Thyroid gland (tissue), 4 donors: ENCODE measurements at regions not wholly inside any gene's neighbourhood (a gene's known extent, or its start where the extent isn't known, plus 50 kb on each side); places are given as distances from the start of the nearest gene placed in this dataset.

ENCODE experiments used
- DNase-seq, 2 donors: peaks; one replicate each; pipeline ENCODE4 v3.0.0-alpha.2; 2019
- H3K27ac ChIP-seq, 3 donors: fragments of 200-600 bp; sonication (generic); 1 replicate in 2 of 3; 2 replicates in 1 of 3; pipeline ENCODE4 v1.5.1; 2016 to 2019; ENCODE audit warnings: mild to moderate bottlenecking in 1 of 3, moderate library complexity in 1 of 3
- H3K27me3 ChIP-seq: fragments of 200-600 bp; sonication (generic); one replicate; pipeline ENCODE4 v1.5.1; 2019
- H3K36me3 ChIP-seq, 2 donors: fragments of 200-600 bp; sonication (generic); one replicate each; pipeline ENCODE4 v1.5.1; 2016 to 2019
- H3K4me1 ChIP-seq, 2 donors: fragments of 200-600 bp; sonication (generic); one replicate each; pipeline ENCODE4 v1.5.1; 2017 to 2019
- H3K4me3 ChIP-seq, 3 donors: fragments of 200-600 bp; sonication (generic); replicated peaks in 1 of 3; 1 replicate in 2 of 3; 2 replicates in 1 of 3; pipeline ENCODE4 v1.5.1; 2016; ENCODE audit warnings: mild to moderate bottlenecking in 1 of 3
- H3K9me3 ChIP-seq: fragments of 200-600 bp; sonication (generic); one replicate; pipeline ENCODE4 v1.5.1; 2017
- POLR2A ChIP-seq, 2 donors: fragments of 450-650 bp; IDR thresholded peaks; one replicate each; pipeline ENCODE4 v1.6.1; 2017; ENCODE audit warnings: antibody characterized with exemption in 2 of 2, mild to moderate bottlenecking in 2 of 2, moderate library complexity in 1 of 2
- WGBS, 2 donors: methylation state at CpG; one replicate each; pipeline ENCODE4 v1.1.5; 2017; 5-methylcytosine and 5-hydroxymethylcytosine counted together
- intact Hi-C: fragments of 100-400 bp; cut with DNase I; formaldehyde crosslinking; loops from one replicate; pipeline ENCODE4 v1.15.1; 2023
- TF ChIP-seq, protein P1 (sequence below), 6 experiments: fragments of 200-600 bp in 3 of 6; fragments of 450-650 bp in 3 of 6; sonication (generic) in 3 of 6; IDR thresholded peaks; one replicate each; pipeline ENCODE4 v1.5.1; 2016 to 2019; ENCODE audit warnings: antibody characterized with exemption in 6 of 6, mild to moderate bottlenecking in 2 of 6, inconsistent platforms in 1 of 6, moderate library complexity in 1 of 6

DNA sequence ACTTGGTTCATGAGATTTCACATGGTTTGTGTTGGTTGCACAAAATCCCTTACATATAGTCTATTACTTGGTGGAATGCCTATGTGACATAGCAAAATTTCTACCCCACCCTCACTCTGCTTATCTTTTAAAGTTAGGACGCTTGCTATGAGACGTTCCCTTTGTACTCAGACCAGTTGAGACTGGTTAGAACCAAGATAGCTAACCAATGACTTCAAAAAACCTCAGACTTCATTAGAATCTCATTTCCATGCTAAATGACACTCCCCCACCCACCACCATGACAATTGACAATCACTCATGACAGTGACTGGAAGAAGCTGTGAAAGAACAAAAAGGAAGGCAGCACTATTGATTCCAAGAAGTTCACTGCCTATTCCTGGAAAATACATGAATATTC lies 313.6 kb downstream of the ETS1 start:
- H3K4me1 ChIP-seq: peaks cover 0 to 9% of the 10 kb centered on the region in 2 donors

DNA sequence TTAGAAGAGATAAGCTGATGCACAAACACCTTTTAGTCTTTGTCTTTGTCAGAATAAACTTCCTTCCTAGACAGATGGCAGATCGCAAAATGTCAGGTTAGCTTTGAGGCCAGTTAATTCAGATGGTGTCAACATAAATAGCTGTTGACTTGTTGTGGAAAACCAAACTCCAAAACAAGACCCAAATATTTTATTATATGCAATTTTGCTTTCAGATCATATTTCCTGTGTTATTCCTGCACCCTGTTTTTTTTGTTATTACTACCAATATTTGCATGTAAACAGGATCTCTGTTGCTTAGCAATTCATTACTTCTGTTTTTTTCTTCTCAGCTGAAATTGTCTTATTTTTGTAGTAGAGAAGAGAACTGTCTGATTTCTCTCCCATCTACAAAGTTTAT lies 316.0 kb downstream of the ETS1 start:
- no peak for DNase-seq
- WGBS, 2 donors: 67 to 68% methylated on average over 1 of the region's 1 CpG
- intact Hi-C loops: no loop called here
- Histone ChIP-seq H3K9me3 (no peaks in the 10 kb centered on the region), H3K27ac (no peak overlapping the region), H3K4me3 (no peak overlapping the region), H3K36me3 (no peaks in the 10 kb centered on the region), H3K27me3 (no peaks in the 10 kb centered on the region), H3K4me1 (peaks cover 0 to 9% of the 10 kb centered on the region in 2 donors)
- TF ChIP-seq, protein P1, sequence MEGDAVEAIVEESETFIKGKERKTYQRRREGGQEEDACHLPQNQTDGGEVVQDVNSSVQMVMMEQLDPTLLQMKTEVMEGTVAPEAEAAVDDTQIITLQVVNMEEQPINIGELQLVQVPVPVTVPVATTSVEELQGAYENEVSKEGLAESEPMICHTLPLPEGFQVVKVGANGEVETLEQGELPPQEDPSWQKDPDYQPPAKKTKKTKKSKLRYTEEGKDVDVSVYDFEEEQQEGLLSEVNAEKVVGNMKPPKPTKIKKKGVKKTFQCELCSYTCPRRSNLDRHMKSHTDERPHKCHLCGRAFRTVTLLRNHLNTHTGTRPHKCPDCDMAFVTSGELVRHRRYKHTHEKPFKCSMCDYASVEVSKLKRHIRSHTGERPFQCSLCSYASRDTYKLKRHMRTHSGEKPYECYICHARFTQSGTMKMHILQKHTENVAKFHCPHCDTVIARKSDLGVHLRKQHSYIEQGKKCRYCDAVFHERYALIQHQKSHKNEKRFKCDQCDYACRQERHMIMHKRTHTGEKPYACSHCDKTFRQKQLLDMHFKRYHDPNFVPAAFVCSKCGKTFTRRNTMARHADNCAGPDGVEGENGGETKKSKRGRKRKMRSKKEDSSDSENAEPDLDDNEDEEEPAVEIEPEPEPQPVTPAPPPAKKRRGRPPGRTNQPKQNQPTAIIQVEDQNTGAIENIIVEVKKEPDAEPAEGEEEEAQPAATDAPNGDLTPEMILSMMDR (IDR thresholded peaks at IDR 0.05): no peak
- no peak for TF ChIP-seq POLR2A (IDR thresholded peaks at IDR 0.05)

More for the DNA sequence above, 313.6 kb downstream of the ETS1 start:
- WGBS, 2 donors: 98 to 100% methylated on average over 2 of the region's 2 CpGs
- TF ChIP-seq POLR2A (IDR thresholded peaks at IDR 0.05): no peak
- TF ChIP-seq, protein P1 (IDR thresholded peaks at IDR 0.05): no peak
- DNase-seq: no peak
- no peak overlapping the region for H3K4me3 ChIP-seq
- H3K27ac ChIP-seq: no peak overlapping the region
- no peaks in the 10 kb centered on the region for H3K27me3 ChIP-seq
- H3K9me3 ChIP-seq: no peaks in the 10 kb centered on the region
- intact Hi-C loops: no loop called here
- H3K36me3 ChIP-seq: no peaks in the 10 kb centered on the region

DNA sequence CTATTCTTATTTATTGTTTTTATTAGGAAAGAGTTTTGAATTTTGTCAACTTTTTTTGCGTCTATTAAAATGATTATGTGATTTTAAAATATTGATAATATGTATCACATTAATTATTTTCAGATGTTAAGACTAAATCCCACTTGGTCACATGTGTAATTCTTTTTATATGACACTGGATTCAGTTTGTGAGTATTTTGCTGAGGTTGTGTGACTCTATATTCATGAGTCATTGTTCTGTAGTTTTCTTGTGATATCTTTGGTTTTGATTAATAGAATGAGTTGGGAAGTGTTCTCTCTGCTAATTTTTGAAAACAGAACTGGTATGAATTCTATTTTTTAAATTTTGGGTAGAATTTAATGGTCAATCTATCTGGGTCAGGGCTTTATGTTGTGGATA lies 317.9 kb downstream of the ETS1 start:
- no peak overlapping the region for H3K4me3 ChIP-seq
- no peak for DNase-seq
- WGBS, 2 donors: 96 to 100% methylated on average over 1 of the region's 1 CpG
- H3K27ac ChIP-seq: no peak overlapping the region
- no peak for TF ChIP-seq POLR2A (IDR thresholded peaks at IDR 0.05)
- TF ChIP-seq, protein P1 (IDR thresholded peaks at IDR 0.05): no peak
- H3K36me3 ChIP-seq: no peaks in the 10 kb centered on the region
- H3K4me1 ChIP-seq: peaks cover 0 to 9% of the 10 kb centered on the region in 2 donors
- intact Hi-C loops: no loop called here
- no peaks in the 10 kb centered on the region for H3K9me3 ChIP-seq
- H3K27me3 ChIP-seq: no peaks in the 10 kb centered on the region

- H3K27ac ChIP-seq: no peak overlapping the region
- intact Hi-C loops: no loop called here
- H3K4me1 ChIP-seq: peaks cover 0 to 8% of the 10 kb centered on the region in 2 donors
- no peak for DNase-seq
- no peak overlapping the region for H3K4me3 ChIP-seq
- H3K36me3 ChIP-seq: no peaks in the 10 kb centered on the region
- WGBS, 2 donors: 96 to 98% methylated on average over 2 of the region's 2 CpGs
- H3K27me3 ChIP-seq: no peaks in the 10 kb centered on the region
- no peak for TF ChIP-seq POLR2A (IDR thresholded peaks at IDR 0.05)
- TF ChIP-seq, protein P1 (IDR thresholded peaks at IDR 0.05): no peak
- no peaks in the 10 kb centered on the region for H3K9me3 ChIP-seq
Measured at GRCh38 chr11:128266893-128267292, 320.5 kb downstream of the ETS1 start.

DNA sequence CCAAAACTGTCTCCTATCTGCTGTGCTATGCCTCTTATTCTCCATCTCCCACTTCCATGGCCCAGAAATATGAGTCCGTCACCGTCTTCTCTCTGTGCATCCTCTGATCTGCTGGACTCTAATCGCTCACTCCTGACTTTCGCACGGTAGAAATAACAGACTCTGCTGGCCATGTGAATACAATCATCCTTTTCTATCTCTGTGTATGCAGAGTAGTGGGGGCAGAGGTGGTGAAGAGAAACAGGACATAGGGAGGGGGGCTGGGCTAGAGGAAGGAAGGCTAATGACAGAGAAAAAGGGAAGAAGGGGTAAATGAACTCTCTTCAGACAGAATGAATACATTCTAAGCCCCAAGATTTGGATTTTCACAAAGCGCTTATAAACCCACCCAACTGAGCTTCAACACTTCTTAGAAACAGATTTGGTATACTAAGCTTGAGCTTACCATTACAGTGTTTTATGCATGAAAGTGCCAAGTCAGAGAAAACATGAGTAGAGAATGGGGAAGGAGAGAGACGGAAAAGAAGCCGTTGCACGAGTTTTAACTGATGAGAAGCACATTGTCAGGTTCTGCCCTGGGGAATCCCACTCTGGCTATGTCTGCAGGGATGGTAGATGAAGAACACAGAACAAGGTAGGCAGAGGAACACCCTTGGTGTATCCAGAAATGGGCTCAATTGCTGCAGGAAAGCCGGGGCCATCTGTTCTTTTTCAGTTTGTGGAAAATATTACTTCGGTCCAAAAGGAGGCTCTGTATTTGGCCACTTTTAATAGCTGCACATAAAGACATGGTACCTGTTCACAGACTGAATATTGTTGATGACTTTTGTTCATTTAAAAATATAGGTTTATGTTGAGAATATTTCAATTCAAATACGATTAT lies 324.7 kb downstream of the ETS1 start:
- no peaks in the 10 kb centered on the region for H3K36me3 ChIP-seq
- no peak for TF ChIP-seq POLR2A (IDR thresholded peaks at IDR 0.05)
- TF ChIP-seq, protein P1 (IDR thresholded peaks at IDR 0.05): no peak
- no peak for DNase-seq
- no peaks in the 10 kb centered on the region for H3K27me3 ChIP-seq
- H3K4me1 ChIP-seq: no peaks in the 10 kb centered on the region
- H3K9me3 ChIP-seq: no peaks in the 10 kb centered on the region
- H3K4me3 ChIP-seq: no peak overlapping the region
- 77 to 78% methylated on average over 12 of the region's 12 CpGs for whole genome bisulfite sequencing, 2 donors
- intact Hi-C loops: no loop called here
- H3K27ac ChIP-seq: no peak overlapping the region
